PC-9 (cell line): ENCODE measurements at regions not wholly inside any gene's neighbourhood (a gene's known extent, or its start where the extent isn't known, plus 50 kb on each side); places are given as distances from the start of the nearest gene placed in this dataset.

Experiments
- CTCF ChIP-seq: fragments of 200-600 bp; sonication (generic); conservative IDR thresholded peaks from 2 replicates; pipeline ENCODE4 v1.6.1; 2017; ENCODE audit warnings: mixed run types, antibody characterized with exemption, mild to moderate bottlenecking, moderate library complexity
- EZH2 ChIP-seq: fragments of 200-600 bp; sonication (generic); IDR thresholded peaks from 2 replicates; pipeline ENCODE4 v1.8.0; 2017; ENCODE audit warnings: antibody characterized with exemption, low read depth

GRCh38 chr4:38504396-38504715 is 159.6 kb upstream of the KLF3 start:
- TF ChIP-seq CTCF: no peak
- no peak for TF ChIP-seq EZH2
